ENCODE measurements at regions not wholly inside any gene's neighbourhood (a gene's known extent, or its start where the extent isn't known, plus 50 kb on each side); places are given as distances from the start of the nearest gene placed in this dataset.

DNA sequence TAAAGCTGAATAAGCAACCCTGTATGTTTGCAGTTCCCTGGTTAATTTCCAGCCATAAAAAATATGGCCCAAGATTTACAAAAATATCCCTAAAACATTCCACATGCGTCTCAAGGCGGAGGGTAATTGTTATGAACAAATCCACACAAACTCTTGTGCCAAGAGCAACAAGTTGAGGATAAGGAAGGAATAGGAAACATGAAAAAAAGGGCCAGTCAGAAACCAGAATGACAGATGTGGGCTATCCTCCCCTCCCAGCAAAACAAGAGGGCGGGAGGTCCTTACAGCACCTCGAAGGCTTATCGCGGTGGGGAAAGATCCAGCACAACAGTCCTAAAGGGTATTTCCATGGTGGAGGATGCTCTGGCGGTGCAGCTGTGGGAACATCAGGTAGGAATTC, 155.6 kb upstream of the HES1 start:
- Mint-ChIP-seq H3K4me1 (peaks cover 12% of the 10 kb centered on the region), H3K9me3 (no peaks in the 10 kb centered on the region), H3K27me3 (ENCODE audit: insufficient read depth, low read depth, poor library complexity) (peaks cover 18% of the 10 kb centered on the region), H3K4me3 (no peak overlapping the region), H3K36me3 (ENCODE audit: low read depth) (no peaks in the 10 kb centered on the region), H3K27ac (no peak overlapping the region)
- no peaks in the 10 kb centered on the region for H4K20me1 ChIP-seq (replicated peaks; ENCODE audit: insufficient read depth)
- H3K4me3 ChIP-seq, result no peak overlapping the region
- H3K4me2 ChIP-seq, result no peak overlapping the region
- TF ChIP-seq EZH2phosphoT487 (IDR thresholded peaks at IDR 0.05; ENCODE audit: unreplicated experiment), result no peak
- no peak for DNase-seq (ENCODE audit: low spot score)
- H3K4me1 ChIP-seq (ENCODE audit: insufficient read depth), result peaks cover 9% of the 10 kb centered on the region
- no peaks in the 10 kb centered on the region for H3K27me3 ChIP-seq (ENCODE audit: insufficient read depth)
- H3K9me2 ChIP-seq (ENCODE audit: insufficient read depth), result no peaks in the 10 kb centered on the region
- no peak for ATAC-seq
- no peaks in the 10 kb centered on the region for H3K79me2 ChIP-seq (replicated peaks; ENCODE audit: insufficient read depth)
- H3K36me3 ChIP-seq (ENCODE audit: insufficient read depth), result no peaks in the 10 kb centered on the region
- no peak overlapping the region for H2AFZ ChIP-seq
- H3K27ac ChIP-seq (ENCODE audit: low read depth), result no peak overlapping the region
- no peaks in the 10 kb centered on the region for H3F3A ChIP-seq (replicated peaks; ENCODE audit: low read depth)

DNA sequence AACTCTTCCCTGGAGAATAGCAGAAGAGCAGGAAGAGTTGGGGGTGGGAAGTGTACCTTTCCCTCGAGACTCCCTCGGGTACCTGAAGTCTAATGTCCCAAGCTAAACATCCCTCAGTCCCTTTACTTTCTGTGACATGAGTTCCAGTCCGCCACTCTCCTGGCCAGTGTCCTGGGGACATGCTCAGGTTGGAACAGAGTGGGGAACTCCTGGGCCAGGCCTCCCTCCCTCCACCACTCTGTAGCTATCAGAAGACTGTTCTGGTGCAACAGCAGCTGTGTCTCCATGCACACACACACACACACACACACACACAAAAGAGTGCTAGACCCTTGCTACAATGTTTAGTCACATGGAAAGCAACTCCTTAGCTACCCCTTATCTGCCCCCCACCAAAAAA, 155.0 kb upstream of the HES1 start:
- Mint-ChIP-seq H3K36me3 (ENCODE audit: low read depth) (no peaks in the 10 kb centered on the region), H3K4me1 (peaks cover 6% of the 10 kb centered on the region), H3K9me3 (no peaks in the 10 kb centered on the region), H3K4me3 (no peak overlapping the region), H3K27ac (no peak overlapping the region), H3K27me3 (ENCODE audit: insufficient read depth, low read depth, poor library complexity) (peaks cover 19% of the 10 kb centered on the region)
- Histone ChIP-seq H3K9me2 (ENCODE audit: insufficient read depth) (no peaks in the 10 kb centered on the region), H3K4me1 (ENCODE audit: insufficient read depth) (peaks cover 3% of the 10 kb centered on the region), H2AFZ (no peak overlapping the region), H4K20me1 (replicated peaks; ENCODE audit: insufficient read depth) (no peaks in the 10 kb centered on the region), H3F3A (replicated peaks; ENCODE audit: low read depth) (no peaks in the 10 kb centered on the region), H3K4me2 (no peak overlapping the region), H3K27me3 (ENCODE audit: insufficient read depth) (no peaks in the 10 kb centered on the region), H3K4me3 (no peak overlapping the region), H3K36me3 (ENCODE audit: insufficient read depth) (no peaks in the 10 kb centered on the region), H3K27ac (ENCODE audit: low read depth) (no peak overlapping the region), H3K79me2 (replicated peaks; ENCODE audit: insufficient read depth) (no peaks in the 10 kb centered on the region)
- TF ChIP-seq EZH2phosphoT487 (IDR thresholded peaks at IDR 0.05; ENCODE audit: unreplicated experiment) (no peak), CREB1 (CRISPR knock-in tag; IDR thresholded peaks at IDR 0.05; ENCODE audit: low read depth) (no peak), POLR2AphosphoS5 (IDR thresholded peaks at IDR 0.05; ENCODE audit: low read depth) (no peak), CTCF (conservative IDR thresholded peaks at IDR 0.05; ENCODE audit: low read depth in 2 of 2) (no peak), ZNF331 (CRISPR knock-in tag; IDR thresholded peaks at IDR 0.05; ENCODE audit: low read depth) (no peak), STAT1 (IDR thresholded peaks at IDR 0.05; ENCODE audit: unreplicated experiment) (no peak)
- TF ChIP-seq, protein P1, sequence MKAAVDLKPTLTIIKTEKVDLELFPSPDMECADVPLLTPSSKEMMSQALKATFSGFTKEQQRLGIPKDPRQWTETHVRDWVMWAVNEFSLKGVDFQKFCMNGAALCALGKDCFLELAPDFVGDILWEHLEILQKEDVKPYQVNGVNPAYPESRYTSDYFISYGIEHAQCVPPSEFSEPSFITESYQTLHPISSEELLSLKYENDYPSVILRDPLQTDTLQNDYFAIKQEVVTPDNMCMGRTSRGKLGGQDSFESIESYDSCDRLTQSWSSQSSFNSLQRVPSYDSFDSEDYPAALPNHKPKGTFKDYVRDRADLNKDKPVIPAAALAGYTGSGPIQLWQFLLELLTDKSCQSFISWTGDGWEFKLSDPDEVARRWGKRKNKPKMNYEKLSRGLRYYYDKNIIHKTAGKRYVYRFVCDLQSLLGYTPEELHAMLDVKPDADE (IDR thresholded peaks at IDR 0.05), result no peak
- TF ChIP-seq, protein P2, sequence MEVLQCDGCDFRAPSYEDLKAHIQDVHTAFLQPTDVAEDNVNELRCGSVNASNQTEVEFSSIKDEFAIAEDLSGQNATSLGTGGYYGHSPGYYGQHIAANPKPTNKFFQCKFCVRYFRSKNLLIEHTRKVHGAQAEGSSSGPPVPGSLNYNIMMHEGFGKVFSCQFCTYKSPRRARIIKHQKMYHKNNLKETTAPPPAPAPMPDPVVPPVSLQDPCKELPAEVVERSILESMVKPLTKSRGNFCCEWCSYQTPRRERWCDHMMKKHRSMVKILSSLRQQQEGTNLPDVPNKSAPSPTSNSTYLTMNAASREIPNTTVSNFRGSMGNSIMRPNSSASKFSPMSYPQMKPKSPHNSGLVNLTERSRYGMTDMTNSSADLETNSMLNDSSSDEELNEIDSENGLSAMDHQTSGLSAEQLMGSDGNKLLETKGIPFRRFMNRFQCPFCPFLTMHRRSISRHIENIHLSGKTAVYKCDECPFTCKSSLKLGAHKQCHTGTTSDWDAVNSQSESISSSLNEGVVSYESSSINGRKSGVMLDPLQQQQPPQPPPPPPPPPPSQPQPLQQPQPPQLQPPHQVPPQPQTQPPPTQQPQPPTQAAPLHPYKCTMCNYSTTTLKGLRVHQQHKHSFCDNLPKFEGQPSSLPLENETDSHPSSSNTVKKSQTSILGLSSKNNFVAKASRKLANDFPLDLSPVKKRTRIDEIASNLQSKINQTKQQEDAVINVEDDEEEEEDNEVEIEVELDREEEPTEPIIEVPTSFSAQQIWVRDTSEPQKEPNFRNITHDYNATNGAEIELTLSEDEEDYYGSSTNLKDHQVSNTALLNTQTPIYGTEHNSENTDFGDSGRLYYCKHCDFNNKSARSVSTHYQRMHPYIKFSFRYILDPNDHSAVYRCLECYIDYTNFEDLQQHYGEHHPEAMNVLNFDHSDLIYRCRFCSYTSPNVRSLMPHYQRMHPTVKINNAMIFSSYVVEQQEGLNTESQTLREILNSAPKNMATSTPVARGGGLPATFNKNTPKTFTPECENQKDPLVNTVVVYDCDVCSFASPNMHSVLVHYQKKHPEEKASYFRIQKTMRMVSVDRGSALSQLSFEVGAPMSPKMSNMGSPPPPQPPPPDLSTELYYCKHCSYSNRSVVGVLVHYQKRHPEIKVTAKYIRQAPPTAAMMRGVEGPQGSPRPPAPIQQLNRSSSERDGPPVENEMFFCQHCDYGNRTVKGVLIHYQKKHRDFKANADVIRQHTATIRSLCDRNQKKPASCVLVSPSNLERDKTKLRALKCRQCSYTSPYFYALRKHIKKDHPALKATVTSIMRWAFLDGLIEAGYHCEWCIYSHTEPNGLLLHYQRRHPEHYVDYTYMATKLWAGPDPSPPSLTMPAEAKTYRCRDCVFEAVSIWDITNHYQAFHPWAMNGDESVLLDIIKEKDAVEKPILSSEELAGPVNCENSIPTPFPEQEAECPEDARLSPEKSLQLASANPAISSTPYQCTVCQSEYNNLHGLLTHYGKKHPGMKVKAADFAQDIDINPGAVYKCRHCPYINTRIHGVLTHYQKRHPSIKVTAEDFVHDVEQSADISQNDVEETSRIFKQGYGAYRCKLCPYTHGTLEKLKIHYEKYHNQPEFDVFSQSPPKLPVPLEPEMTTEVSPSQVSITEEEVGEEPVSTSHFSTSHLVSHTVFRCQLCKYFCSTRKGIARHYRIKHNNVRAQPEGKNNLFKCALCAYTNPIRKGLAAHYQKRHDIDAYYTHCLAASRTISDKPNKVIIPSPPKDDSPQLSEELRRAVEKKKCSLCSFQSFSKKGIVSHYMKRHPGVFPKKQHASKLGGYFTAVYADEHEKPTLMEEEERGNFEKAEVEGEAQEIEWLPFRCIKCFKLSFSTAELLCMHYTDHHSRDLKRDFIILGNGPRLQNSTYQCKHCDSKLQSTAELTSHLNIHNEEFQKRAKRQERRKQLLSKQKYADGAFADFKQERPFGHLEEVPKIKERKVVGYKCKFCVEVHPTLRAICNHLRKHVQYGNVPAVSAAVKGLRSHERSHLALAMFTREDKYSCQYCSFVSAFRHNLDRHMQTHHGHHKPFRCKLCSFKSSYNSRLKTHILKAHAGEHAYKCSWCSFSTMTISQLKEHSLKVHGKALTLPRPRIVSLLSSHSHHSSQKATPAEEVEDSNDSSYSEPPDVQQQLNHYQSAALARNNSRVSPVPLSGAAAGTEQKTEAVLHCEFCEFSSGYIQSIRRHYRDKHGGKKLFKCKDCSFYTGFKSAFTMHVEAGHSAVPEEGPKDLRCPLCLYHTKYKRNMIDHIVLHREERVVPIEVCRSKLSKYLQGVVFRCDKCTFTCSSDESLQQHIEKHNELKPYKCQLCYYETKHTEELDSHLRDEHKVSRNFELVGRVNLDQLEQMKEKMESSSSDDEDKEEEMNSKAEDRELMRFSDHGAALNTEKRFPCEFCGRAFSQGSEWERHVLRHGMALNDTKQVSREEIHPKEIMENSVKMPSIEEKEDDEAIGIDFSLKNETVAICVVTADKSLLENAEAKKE (CRISPR knock-in tag; IDR thresholded peaks at IDR 0.05), result no peak
- no peak for ATAC-seq
- DNase-seq (ENCODE audit: low spot score), result no peak
